ENCODE measurements at regions not wholly inside any gene's neighbourhood (a gene's known extent, or its start where the extent isn't known, plus 50 kb on each side); places are given as distances from the start of the nearest gene placed in this dataset.

DNA sequence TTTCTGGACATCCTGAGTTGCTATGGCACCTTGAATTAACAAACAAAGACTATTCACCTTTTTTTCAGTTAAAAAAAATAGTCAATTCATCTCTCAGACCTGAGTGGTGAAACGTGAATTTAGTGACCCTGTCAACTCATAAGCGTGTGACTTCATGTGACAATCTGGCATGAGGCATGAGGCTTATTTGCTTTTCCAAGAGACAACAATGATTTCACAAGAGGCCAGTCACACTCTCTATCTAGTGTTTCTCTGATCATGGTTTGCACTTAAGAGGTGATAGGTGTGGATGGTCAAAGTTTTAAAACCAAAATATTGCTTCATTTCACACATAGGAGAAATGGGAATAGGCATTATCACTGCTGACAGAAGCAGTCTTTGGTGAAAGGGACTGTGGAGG is 559.6 kb upstream of the ACO1 start:
- no peak for DNase-seq (ENCODE audit: low read depth)

DNA sequence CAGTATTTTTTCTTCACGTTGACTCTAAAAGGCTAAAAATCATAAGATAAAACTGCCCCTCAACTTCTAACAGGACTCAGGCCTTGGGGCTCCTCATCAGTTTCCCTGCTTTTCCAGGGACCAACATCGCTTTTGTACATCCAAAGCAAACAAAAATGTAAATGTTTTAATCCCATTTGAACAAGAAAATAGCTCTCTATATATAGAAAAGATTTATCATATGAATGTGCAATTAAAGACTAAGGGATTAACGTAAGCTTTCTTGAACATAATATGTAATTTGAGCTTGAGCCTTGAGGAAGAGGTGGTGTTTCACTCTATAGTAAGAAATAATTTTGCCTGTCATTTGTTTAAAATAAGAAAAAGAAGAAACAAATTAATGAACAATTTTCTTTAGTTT is 547.2 kb upstream of the ACO1 start:
- TF ChIP-seq, protein P1, sequence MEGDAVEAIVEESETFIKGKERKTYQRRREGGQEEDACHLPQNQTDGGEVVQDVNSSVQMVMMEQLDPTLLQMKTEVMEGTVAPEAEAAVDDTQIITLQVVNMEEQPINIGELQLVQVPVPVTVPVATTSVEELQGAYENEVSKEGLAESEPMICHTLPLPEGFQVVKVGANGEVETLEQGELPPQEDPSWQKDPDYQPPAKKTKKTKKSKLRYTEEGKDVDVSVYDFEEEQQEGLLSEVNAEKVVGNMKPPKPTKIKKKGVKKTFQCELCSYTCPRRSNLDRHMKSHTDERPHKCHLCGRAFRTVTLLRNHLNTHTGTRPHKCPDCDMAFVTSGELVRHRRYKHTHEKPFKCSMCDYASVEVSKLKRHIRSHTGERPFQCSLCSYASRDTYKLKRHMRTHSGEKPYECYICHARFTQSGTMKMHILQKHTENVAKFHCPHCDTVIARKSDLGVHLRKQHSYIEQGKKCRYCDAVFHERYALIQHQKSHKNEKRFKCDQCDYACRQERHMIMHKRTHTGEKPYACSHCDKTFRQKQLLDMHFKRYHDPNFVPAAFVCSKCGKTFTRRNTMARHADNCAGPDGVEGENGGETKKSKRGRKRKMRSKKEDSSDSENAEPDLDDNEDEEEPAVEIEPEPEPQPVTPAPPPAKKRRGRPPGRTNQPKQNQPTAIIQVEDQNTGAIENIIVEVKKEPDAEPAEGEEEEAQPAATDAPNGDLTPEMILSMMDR (IDR thresholded peaks at IDR 0.05; ENCODE audit: insufficient read depth, low read length) = no peak

More for the DNA sequence above, 559.6 kb upstream of the ACO1 start:
- TF ChIP-seq, protein P1 (IDR thresholded peaks at IDR 0.05; ENCODE audit: insufficient read depth, low read length) = no peak
- no peak overlapping the region for H3K4me3 ChIP-seq (ENCODE audit: low read depth, low read length)

DNA sequence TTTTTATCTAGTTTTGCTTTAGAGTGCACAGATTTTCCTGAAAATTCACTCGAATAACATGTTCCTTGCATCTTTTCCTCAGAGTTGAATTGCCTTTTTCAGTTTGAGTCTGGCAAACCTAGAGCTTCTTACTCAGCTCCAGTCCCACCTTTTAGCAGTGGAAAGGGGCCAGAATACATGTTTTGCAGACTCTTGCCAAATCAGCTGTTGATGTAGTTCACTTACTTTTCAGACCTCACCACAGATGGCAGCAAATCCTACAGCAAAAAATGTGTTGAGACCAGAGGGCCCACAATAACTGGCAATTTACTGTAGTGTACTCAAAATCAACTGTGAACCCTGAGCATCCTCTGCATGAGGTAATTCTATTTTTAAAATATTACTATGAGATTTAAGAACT is 545.2 kb upstream of the ACO1 start:
- TF ChIP-seq, protein P1 (IDR thresholded peaks at IDR 0.05; ENCODE audit: insufficient read depth, low read length) = no peak
- H3K4me3 ChIP-seq (ENCODE audit: low read depth, low read length) = no peak overlapping the region
- no peak for DNase-seq (ENCODE audit: low read depth)

More for the DNA sequence above, 547.2 kb upstream of the ACO1 start:
- H3K4me3 ChIP-seq (ENCODE audit: low read depth, low read length) = no peak overlapping the region
- no peak for DNase-seq (ENCODE audit: low read depth)

DNA sequence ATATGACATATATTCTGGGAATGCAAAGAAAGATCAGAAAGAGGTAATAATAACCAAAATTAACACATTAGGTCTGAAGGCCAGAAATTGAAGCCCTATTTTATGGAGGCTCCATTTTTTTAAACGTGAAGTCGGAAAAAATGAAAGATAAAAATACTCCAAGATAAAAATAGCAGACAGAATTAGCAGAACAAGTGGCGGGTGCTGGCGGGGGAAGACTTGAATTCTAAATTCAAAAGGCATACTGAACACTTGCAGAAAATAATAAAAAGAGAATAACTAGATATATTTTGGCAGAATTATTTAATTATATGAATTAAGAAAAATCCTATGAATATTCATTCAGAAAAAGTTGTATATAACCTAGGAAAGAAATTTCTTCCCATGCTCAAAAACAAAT is 543.7 kb upstream of the ACO1 start:
- no peak for DNase-seq (ENCODE audit: low read depth)
- TF ChIP-seq, protein P1 (IDR thresholded peaks at IDR 0.05; ENCODE audit: insufficient read depth, low read length) = no peak

DNA sequence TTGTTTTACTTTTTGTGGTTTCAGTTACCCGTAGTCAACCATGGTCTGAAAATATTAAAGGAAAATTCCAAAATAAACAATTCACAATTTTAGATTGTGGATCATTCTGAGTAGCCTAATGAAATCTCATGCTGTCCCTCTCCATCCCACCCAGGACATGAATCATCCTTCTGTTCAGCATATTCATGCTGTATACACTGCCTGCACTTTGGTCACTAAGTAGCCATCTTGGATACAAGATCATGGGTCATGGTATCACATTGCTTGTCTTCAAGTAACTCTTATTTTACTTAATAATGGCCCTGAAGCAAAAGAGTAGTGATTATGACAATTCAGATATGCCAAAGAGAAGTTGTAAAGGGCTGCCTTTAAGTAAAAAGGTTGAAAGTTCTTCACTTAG is 536.5 kb upstream of the ACO1 start:
- TF ChIP-seq, protein P1 (IDR thresholded peaks at IDR 0.05; ENCODE audit: insufficient read depth, low read length) = no peak
- no peak for DNase-seq (ENCODE audit: low read depth)

More for the DNA sequence above, 543.7 kb upstream of the ACO1 start:
- no peak overlapping the region for H3K4me3 ChIP-seq (ENCODE audit: low read depth, low read length)

DNA sequence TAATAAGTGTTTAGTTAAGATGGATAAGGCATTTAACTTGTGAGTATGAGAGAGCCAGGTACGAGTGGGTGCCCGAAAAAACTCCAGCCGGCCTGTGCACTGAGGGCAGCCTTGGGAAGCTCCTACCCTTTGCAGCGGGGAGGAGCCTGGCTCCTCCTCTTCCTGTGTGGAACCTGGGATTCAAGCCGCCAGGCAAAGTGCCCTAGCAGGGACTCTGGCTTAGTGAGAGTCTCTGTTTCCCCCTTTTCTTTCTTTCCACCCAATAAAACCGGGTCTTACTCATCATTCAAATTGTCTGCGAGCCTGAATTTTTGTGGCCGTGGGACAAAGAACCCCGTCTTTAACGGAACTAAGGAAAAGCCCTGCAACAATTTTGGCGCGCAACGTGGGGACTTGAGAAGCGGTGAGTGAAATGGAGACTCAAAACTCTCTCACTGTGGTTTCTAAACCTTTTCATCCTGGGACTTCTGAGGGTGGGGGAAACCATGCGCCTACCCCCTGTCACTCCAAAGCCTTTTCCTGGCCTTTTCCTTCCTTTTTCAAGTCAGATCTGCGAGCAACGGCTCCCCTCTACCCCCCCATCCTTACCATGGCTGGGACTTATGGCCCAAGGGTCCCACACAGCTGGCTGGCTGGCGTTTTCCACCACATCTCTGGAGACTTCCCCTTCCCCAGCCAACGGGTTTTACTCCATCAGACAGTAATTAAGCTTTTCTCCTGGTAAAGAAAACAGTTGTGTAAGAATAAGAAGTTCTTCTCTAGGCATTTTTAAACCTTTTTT is 535.7 kb upstream of the ACO1 start:
- H3K4me3 ChIP-seq (ENCODE audit: low read depth, low read length) = no peak overlapping the region
- DNase-seq (ENCODE audit: low read depth) = no peak
- TF ChIP-seq, protein P1 (IDR thresholded peaks at IDR 0.05; ENCODE audit: insufficient read depth, low read length) = no peak

More for the DNA sequence above, 536.5 kb upstream of the ACO1 start:
- H3K4me3 ChIP-seq (ENCODE audit: low read depth, low read length) = no peak overlapping the region
